Astrocyte of the cerebellum (primary cell): ENCODE measurements at regions not wholly inside any gene's neighbourhood (a gene's known extent, or its start where the extent isn't known, plus 50 kb on each side); places are given as distances from the start of the nearest gene placed in this dataset.

Source experiments
- DNase-seq: peaks from one replicate; pipeline ENCODE4 v3.0.0-alpha.2; 2011; ENCODE audit warnings: low read depth
- H3K4me3 ChIP-seq: 2 replicates; pipeline ENCODE4 v1.5.1; 2011; ENCODE audit warnings: mild to moderate bottlenecking, low read depth, low read length, moderate library complexity
- in situ Hi-C: cut with HindIII; loops from 2 replicates; pipeline ENCODE4 v1.10.0; 2017; ENCODE audit warnings: low sequenced_read_pairs
- TF ChIP-seq, protein P1 (sequence below): IDR thresholded peaks from 2 replicates; pipeline ENCODE4 v1.5.1; 2012; ENCODE audit warnings: low read length, low read depth, moderate library complexity, mild to moderate bottlenecking; ENCODE audit errors: missing control alignments

DNA sequence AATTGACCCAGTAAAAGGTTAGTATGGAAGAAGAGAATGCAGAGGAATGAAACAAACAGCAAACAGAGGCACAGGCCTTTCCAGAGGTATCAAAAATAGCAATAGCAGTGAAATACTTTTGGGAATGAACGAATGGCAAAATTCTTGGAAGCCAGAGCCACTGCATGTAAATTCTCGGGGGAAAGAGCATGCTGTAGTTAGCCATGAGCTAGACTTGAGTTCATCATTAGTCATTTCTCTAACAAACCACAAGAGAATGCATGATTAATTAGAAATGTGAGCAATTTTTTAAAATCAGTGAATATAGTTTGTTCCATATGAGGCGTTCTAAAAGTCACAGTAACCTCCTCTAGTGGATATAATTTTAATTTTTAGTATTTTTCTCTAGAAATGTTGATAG lies 170.3 kb upstream of the PRR16 start:
- no peak overlapping the region for H3K4me3 ChIP-seq
- TF ChIP-seq, protein P1, sequence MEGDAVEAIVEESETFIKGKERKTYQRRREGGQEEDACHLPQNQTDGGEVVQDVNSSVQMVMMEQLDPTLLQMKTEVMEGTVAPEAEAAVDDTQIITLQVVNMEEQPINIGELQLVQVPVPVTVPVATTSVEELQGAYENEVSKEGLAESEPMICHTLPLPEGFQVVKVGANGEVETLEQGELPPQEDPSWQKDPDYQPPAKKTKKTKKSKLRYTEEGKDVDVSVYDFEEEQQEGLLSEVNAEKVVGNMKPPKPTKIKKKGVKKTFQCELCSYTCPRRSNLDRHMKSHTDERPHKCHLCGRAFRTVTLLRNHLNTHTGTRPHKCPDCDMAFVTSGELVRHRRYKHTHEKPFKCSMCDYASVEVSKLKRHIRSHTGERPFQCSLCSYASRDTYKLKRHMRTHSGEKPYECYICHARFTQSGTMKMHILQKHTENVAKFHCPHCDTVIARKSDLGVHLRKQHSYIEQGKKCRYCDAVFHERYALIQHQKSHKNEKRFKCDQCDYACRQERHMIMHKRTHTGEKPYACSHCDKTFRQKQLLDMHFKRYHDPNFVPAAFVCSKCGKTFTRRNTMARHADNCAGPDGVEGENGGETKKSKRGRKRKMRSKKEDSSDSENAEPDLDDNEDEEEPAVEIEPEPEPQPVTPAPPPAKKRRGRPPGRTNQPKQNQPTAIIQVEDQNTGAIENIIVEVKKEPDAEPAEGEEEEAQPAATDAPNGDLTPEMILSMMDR = no peak
- DNase-seq = peak; percentile 92
- in situ Hi-C loops = no loop called here

DNA sequence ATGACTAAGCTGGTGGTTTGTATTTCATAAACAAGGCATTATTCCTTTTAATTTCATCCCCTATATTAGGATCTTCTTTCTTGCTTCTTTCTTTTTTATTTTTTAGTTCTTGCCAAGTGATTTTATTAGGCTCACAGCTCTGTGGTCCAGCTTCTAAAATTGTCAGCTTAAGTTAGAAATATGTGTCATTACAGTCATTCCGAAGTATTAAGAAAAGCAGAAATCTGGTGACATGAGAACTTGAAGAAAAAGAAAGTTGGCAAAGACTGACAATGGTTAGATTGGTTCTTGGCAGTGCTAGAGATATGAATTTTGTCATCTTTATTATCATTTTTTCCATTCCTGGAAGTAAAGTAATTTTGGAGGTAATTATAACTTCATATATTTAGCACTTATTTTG lies 166.5 kb upstream of the PRR16 start:
- H3K4me3 ChIP-seq = no peak overlapping the region
- TF ChIP-seq, protein P1 = no peak
- DNase-seq = no peak
- in situ Hi-C loops = no loop called here

DNA sequence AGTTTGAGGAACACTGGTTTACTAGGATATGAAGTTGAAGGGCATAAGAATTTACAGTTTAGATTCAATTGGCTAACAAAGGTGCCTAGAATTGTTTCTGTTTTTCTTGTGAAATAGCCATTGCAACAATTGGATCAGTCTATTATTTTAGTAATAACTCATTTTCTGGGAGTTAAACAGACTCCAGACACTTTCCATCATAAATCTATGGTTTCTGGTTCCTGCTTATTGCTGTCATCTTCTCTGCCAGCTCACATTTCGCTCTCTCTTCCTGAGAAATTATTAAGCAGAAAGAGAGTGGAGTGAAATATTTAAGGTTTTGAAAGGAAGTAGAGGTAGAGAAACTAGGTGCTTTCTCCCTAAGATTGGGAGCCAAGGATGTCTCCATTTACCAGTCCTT lies 165.1 kb upstream of the PRR16 start:
- DNase-seq = no peak
- H3K4me3 ChIP-seq = no peak overlapping the region
- in situ Hi-C loops = no loop called here
- TF ChIP-seq, protein P1 = no peak

DNA sequence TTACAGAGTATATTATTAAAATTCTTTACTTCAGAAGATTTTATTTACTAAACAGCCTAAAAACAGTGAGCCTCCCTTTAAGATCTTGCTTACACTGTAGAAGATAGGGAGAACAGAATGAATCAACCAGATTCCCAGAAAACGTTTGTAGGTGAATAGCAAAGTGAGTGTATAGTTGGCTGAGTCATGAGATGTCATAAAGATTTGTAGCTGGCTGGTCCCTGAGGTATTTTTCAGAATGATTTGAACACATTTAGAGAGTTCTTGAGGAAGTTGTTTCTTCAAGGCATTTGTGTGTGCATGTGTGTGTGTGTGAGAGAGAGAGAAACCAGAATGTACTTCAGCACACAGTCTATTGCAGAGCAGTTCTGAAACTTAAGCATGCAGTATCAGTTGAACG lies 159.4 kb upstream of the PRR16 start:
- in situ Hi-C loops = no loop called here
- H3K4me3 ChIP-seq = no peak overlapping the region
- no peak for DNase-seq
- TF ChIP-seq, protein P1 = no peak

DNA sequence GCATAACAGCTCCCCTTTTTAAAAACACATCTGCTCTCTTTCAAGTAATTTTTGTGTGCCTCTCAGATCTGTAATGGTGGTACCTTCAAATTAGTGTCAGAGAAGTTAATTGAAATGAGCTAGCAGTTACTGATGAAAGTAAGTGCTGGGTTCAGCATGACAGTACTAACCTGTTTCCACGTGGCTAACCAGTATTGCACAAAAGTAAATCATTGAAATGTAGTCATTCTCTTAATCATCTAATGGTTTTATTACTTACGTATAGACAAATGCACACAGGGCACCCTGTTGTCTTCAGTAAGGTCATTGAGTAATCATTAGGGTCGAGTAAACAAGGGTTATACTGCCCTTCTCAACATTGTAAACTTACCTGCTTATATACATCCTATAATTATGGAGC lies 157.8 kb upstream of the PRR16 start:
- DNase-seq = no peak
- no peak overlapping the region for H3K4me3 ChIP-seq
- TF ChIP-seq, protein P1 = no peak
- in situ Hi-C loops = no loop called here

DNA sequence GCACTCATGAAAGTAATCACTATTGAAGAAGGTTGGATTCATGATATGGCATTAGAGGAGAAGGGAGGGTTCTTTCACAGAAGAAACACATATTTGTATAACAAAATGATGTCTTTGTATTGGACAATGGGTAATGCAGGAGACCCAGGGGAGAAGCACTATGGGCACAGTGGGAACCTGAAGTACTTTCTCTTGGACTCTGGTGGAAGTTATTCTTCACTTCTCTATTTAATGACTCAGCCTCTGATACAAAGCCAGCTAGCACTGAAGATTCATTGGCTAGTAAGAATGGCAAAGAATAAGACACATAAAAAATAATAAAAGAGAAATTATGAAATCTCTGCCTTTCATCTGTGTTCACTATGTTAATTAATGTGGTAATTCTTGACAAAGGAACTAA lies 149.9 kb upstream of the PRR16 start:
- peak; percentile 40 for DNase-seq
- TF ChIP-seq, protein P1 = no peak
- no peak overlapping the region for H3K4me3 ChIP-seq
- in situ Hi-C loops = no loop called here

DNA sequence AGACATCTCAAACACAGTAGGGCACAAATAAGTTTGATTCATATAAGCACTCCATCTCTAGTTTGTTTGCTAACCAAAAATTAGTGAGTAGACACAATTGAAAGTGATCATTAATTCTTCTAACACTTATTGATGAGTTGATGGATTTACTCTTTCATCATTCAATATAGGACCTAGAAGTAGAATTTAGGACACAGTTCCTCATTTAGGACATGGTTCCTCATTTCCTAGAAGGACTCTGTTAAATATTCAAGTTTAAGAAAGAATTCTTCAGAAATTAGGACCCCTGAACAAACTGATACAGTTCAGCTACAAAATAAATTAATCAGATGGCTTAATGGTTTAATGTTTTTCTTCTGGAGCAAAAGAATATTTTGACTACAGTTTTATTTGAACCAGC lies 143.5 kb upstream of the PRR16 start:
- no peak overlapping the region for H3K4me3 ChIP-seq
- in situ Hi-C loops = no loop called here
- no peak for DNase-seq
- TF ChIP-seq, protein P1 = no peak
